B cell (primary cell): ENCODE measurements at regions not wholly inside any gene's neighbourhood (a gene's known extent, or its start where the extent isn't known, plus 50 kb on each side); places are given as distances from the start of the nearest gene placed in this dataset.

Experiments used
- ATAC-seq: fragments of 200-7000 bp; cut with Tn5 transposase; one replicate; pipeline ENCODE4 v1.10.0; 2021; ENCODE audit warnings: low read depth, mild to moderate bottlenecking, moderate number of reproducible peaks, moderate library complexity
- CTCF ChIA-PET: fragments of 350-600 bp; sonication (Branson Sonifier 250); formaldehyde crosslinking; loops from one replicate; lab custom pipeline; 2021; ENCODE audit warnings: antibody characterized with exemption, inconsistent platforms; lab: Charles Lee
- POLR2A ChIA-PET: fragments of 350-600 bp; sonication (Branson Sonifier 250); formaldehyde crosslinking; loops from one replicate; lab custom pipeline; 2021; ENCODE audit warnings: antibody characterized with exemption; lab: Charles Lee
- DNase-seq: peaks from one replicate; pipeline ENCODE4 v3.0.0; 2013
- H2AFZ ChIP-seq: 2 replicates; pipeline ENCODE4 v1.6.1; 2012; ENCODE audit warnings: mild to moderate bottlenecking, low read depth, low read length; ENCODE audit not compliant: insufficient read depth, poor library complexity, severe bottlenecking
- H3K27ac ChIP-seq, 2 donors: 1 replicate in 1 of 2; 2 replicates in 1 of 2; pipeline ENCODE4 v1.5.1; 2012 to 2013; ENCODE audit warnings: low read length in 2 of 2, mild to moderate bottlenecking in 2 of 2, moderate library complexity in 1 of 2
- H3K27me3 ChIP-seq, 4 experiments: fragments of 200-600 bp in 1 of 4; sonication (generic) in 1 of 4; replicated peaks in 1 of 4; 1 replicate in 2 of 4; 2 replicates in 2 of 4; pipeline versions ENCODE4 v1.6.1 to v1.7.0; 2013 to 2016; ENCODE audit warnings: low read length in 3 of 4, mild to moderate bottlenecking in 2 of 4, mixed read lengths in 1 of 4, moderate library complexity in 1 of 4; ENCODE audit not compliant: insufficient read depth in 4 of 4, control insufficient read depth in 3 of 4; ENCODE audit errors: control extremely low read depth in 1 of 4
- H3K36me3 ChIP-seq, 2 experiments: replicated peaks in 1 of 2; 1 replicate in 1 of 2; 2 replicates in 1 of 2; pipeline versions ENCODE4 v1.6.1 to v1.7.1; 2013; ENCODE audit warnings: low read length in 1 of 2; ENCODE audit not compliant: insufficient read depth in 2 of 2, control insufficient read depth in 1 of 2; ENCODE audit errors: control extremely low read depth in 1 of 2, extremely low read depth in 1 of 2
- H3K4me1 ChIP-seq, 2 donors: fragments of 200-600 bp in 1 of 2; sonication (generic) in 1 of 2; 1 replicate in 1 of 2; 2 replicates in 1 of 2; pipeline versions ENCODE4 v1.5.1 to v1.6.1; 2013 to 2017; ENCODE audit warnings: low read length in 2 of 2; ENCODE audit not compliant: control insufficient read depth in 2 of 2, insufficient read depth in 2 of 2
- H3K4me2 ChIP-seq: replicated peaks from 2 replicates; pipeline ENCODE3; 2012; ENCODE audit warnings: mild to moderate bottlenecking, low read depth, low read length; ENCODE audit not compliant: poor library complexity, severe bottlenecking
- H3K4me3 ChIP-seq, 5 experiments: fragments of 200-600 bp in 1 of 5; sonication (generic) in 1 of 5; 1 replicate in 3 of 5; 2 replicates in 2 of 5; pipeline versions ENCODE4 v1.5.1 to v1.7.0; 2011 to 2016; ENCODE audit warnings: low read length in 4 of 5, mild to moderate bottlenecking in 4 of 5, low read depth in 2 of 5, control low read depth in 1 of 5, moderate library complexity in 1 of 5; ENCODE audit not compliant: insufficient read depth in 1 of 5; ENCODE audit errors: control extremely low read depth in 1 of 5, extremely low read depth in 1 of 5
- H3K79me2 ChIP-seq: fragments of 200-600 bp; sonication (generic); one replicate; pipeline ENCODE4 v1.6.0; 2016; ENCODE audit warnings: low read length; ENCODE audit not compliant: control insufficient read depth, insufficient read depth
- H3K9ac ChIP-seq: fragments of 200-600 bp; sonication (generic); 2 replicates; pipeline ENCODE4 v1.6.1; 2017; ENCODE audit warnings: mild to moderate bottlenecking, low read length, moderate library complexity
- H3K9me3 ChIP-seq, 3 donors: one replicate each; pipeline versions ENCODE4 v1.6.1 to v1.7.1; 2013; ENCODE audit warnings: low read length in 2 of 3; ENCODE audit not compliant: control insufficient read depth in 2 of 3, insufficient read depth in 1 of 3; ENCODE audit errors: control extremely low read depth in 1 of 3
- H4K20me1 ChIP-seq: 2 replicates; pipeline ENCODE4 v1.6.0; 2012; ENCODE audit warnings: mild to moderate bottlenecking, low read length; ENCODE audit not compliant: insufficient read depth, control insufficient read depth, poor library complexity, severe bottlenecking
- H3K27ac Mint-ChIP-seq: one replicate; pipeline ENCODE4 v1.8.0; 2021; ENCODE audit warnings: mixed read lengths
- H3K27me3 Mint-ChIP-seq: one replicate; pipeline ENCODE4 v1.8.0; 2021; ENCODE audit warnings: mixed read lengths
- H3K4me1 Mint-ChIP-seq: one replicate; pipeline ENCODE4 v1.8.0; 2021; ENCODE audit warnings: mixed read lengths
- H3K4me3 Mint-ChIP-seq: one replicate; pipeline ENCODE4 v1.8.0; 2021; ENCODE audit warnings: mixed read lengths
- H3K9me3 Mint-ChIP-seq: one replicate; pipeline ENCODE4 v1.8.0; 2022; ENCODE audit warnings: mixed read lengths; ENCODE audit not compliant: insufficient read depth
- CTCF ChIP-seq: fragments of 200-600 bp; IDR thresholded peaks from one replicate; pipeline ENCODE4 v1.8.0; 2022; ENCODE audit warnings: antibody characterized with exemption, mild to moderate bottlenecking
- EZH2 ChIP-seq: IDR thresholded peaks from 2 replicates; pipeline ENCODE4 v1.6.1; 2012; ENCODE audit warnings: borderline replicate concordance, low read depth, mild to moderate bottlenecking, moderate library complexity, low read length; ENCODE audit not compliant: insufficient read depth, poor library complexity, severe bottlenecking
- WGBS: methylation state at CpG from one replicate; pipeline ENCODE4 v1.1.5; 2013; ENCODE audit warnings: missing lambda C conversion rate; ENCODE audit not compliant: insufficient coverage; 5-methylcytosine and 5-hydroxymethylcytosine counted together
- intact Hi-C: fragments of 100-400 bp; cut with micrococcal nuclease; formaldehyde crosslinking; loops from one replicate; pipeline ENCODE4 v1.10.0; 2022

GRCh38 chr1:79469139-79469538, 462.6 kb upstream of the ADGRL4 start:
- Histone ChIP-seq H2AFZ (no peak overlapping the region), H3K27ac (no peak overlapping the region), H3K4me3 (no peak overlapping the region), H3K27me3 (no peaks in the 10 kb centered on the region), H3K79me2 (no peaks in the 10 kb centered on the region), H3K9ac (no peak overlapping the region), H4K20me1 (no peaks in the 10 kb centered on the region), H3K4me1 (peaks cover 0 to 3% of the 10 kb centered on the region in 2 donors), H3K9me3 (peaks cover 0 to 5% (median 0%) of the 10 kb centered on the region in 3 donors), H3K36me3 (no peaks in the 10 kb centered on the region), H3K4me2 (no peak overlapping the region)
- DNase-seq (no peak), ATAC-seq (no peak)
- no peaks in the 10 kb centered on the region for H3K9me3 Mint-ChIP-seq
- intact Hi-C loops: no loop called here
- no peak overlapping the region for H3K27ac Mint-ChIP-seq
- TF ChIP-seq EZH2: no peak
- TF ChIP-seq CTCF: no peak
- no peak overlapping the region for H3K4me3 Mint-ChIP-seq
- ChIA-PET POLR2A (no interaction called here), CTCF (no interaction called here)
- no peaks in the 10 kb centered on the region for H3K27me3 Mint-ChIP-seq
- no peaks in the 10 kb centered on the region for H3K4me1 Mint-ChIP-seq

- no peaks in the 10 kb centered on the region for H3K4me1 ChIP-seq
- no peak for DNase-seq
- POLR2A ChIA-PET: no interaction called here
- no peak overlapping the region for H2AFZ ChIP-seq
- H3K27ac ChIP-seq: no peak overlapping the region
- CTCF ChIA-PET: no interaction called here
- intact Hi-C loops: no loop called here
- Mint-ChIP-seq H3K4me3 (no peak overlapping the region), H3K9me3 (no peaks in the 10 kb centered on the region), H3K27me3 (no peaks in the 10 kb centered on the region), H3K27ac (no peak overlapping the region), H3K4me1 (no peaks in the 10 kb centered on the region)
- TF ChIP-seq CTCF (no peak), EZH2 (no peak)
- no peak for ATAC-seq
- no peaks in the 10 kb centered on the region for H3K36me3 ChIP-seq
- peaks cover 0 to 6% (median 0%) of the 10 kb centered on the region in 3 donors for H3K9me3 ChIP-seq
- no peak overlapping the region for H3K4me2 ChIP-seq
- WGBS: no CpG with 5 or more reads among the region's 3 CpGs
- no peaks in the 10 kb centered on the region for H3K79me2 ChIP-seq
- H3K27me3 ChIP-seq: no peaks in the 10 kb centered on the region
- H4K20me1 ChIP-seq: no peaks in the 10 kb centered on the region
- H3K9ac ChIP-seq: no peak overlapping the region
- no peak overlapping the region for H3K4me3 ChIP-seq
Observed at GRCh38 chr1:79460773-79461436, 454.4 kb upstream of the ADGRL4 start.
